ENCODE measurements at regions not wholly inside any gene's neighbourhood (a gene's known extent, or its start where the extent isn't known, plus 50 kb on each side); places are given as distances from the start of the nearest gene placed in this dataset.
A peak's percentile ranks its signal among the peaks of the same experiment; 100 is the strongest.

GRCh38 chr13:42485272-42485671 lies 88.7 kb upstream of the TNFSF11 start:
- no peak for DNase-seq (ENCODE audit: low read depth)
- no peak overlapping the region for H3K4me3 ChIP-seq (ENCODE audit: low read depth, low read length)
- no peak for TF ChIP-seq POLR2A (IDR thresholded peaks at IDR 0.05; ENCODE audit: extremely low read depth, insufficient read length)
- TF ChIP-seq, protein P1, sequence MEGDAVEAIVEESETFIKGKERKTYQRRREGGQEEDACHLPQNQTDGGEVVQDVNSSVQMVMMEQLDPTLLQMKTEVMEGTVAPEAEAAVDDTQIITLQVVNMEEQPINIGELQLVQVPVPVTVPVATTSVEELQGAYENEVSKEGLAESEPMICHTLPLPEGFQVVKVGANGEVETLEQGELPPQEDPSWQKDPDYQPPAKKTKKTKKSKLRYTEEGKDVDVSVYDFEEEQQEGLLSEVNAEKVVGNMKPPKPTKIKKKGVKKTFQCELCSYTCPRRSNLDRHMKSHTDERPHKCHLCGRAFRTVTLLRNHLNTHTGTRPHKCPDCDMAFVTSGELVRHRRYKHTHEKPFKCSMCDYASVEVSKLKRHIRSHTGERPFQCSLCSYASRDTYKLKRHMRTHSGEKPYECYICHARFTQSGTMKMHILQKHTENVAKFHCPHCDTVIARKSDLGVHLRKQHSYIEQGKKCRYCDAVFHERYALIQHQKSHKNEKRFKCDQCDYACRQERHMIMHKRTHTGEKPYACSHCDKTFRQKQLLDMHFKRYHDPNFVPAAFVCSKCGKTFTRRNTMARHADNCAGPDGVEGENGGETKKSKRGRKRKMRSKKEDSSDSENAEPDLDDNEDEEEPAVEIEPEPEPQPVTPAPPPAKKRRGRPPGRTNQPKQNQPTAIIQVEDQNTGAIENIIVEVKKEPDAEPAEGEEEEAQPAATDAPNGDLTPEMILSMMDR (IDR thresholded peaks at IDR 0.05; ENCODE audit: low read depth, low read length), result no peak
- TF ChIP-seq MYC (IDR thresholded peaks at IDR 0.05; ENCODE audit: low read depth, low read length), result no peak
- TF ChIP-seq MAX (IDR thresholded peaks at IDR 0.05; ENCODE audit: low read depth, low read length), result no peak

DNA sequence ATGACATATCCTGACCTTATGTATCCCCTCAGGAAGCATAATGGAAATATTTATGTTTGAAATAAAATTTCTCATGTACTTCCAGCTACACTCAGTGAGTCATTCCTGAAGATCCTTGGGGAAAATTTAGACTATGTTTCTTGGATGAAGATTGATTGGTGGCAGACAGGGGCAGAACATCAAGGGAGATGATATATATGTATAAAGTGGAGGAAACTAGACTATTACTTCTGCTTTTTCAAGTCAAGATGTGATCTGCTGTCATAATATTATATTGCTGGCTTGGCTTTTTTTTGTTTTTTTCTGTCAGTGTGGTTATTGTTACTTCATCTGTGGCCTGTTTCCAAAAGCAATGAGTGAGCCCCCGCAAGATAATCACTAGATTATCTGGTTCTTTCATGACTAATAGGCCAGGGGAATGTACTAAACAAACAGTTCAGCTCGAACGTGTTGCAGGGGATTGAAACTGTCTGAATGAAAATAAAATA lies 87.2 kb upstream of the TNFSF11 start:
- peak; percentile 55 for DNase-seq (ENCODE audit: low read depth)
- H3K4me3 ChIP-seq (ENCODE audit: low read depth, low read length), result no peak overlapping the region
- TF ChIP-seq POLR2A (IDR thresholded peaks at IDR 0.05; ENCODE audit: extremely low read depth, insufficient read length), result no peak
- peak; percentile 22; the same call in 1 of the 2 replicates for TF ChIP-seq MAX (IDR thresholded peaks at IDR 0.05; ENCODE audit: low read depth, low read length)

- no peak for DNase-seq (ENCODE audit: low read depth)
- no peak for TF ChIP-seq MAX (IDR thresholded peaks at IDR 0.05; ENCODE audit: low read depth, low read length)
- H3K4me3 ChIP-seq (ENCODE audit: low read depth, low read length), result no peak overlapping the region
Measured at GRCh38 chr13:42487221-42487620, 86.7 kb upstream of the TNFSF11 start.

- DNase-seq (ENCODE audit: low read depth), result no peak
- H3K4me3 ChIP-seq (ENCODE audit: low read depth, low read length), result no peak overlapping the region
- no peak for TF ChIP-seq POLR2A (IDR thresholded peaks at IDR 0.05; ENCODE audit: extremely low read depth, insufficient read length)
- TF ChIP-seq MYC (IDR thresholded peaks at IDR 0.05; ENCODE audit: low read depth, low read length), result no peak
- no peak for TF ChIP-seq MAX (IDR thresholded peaks at IDR 0.05; ENCODE audit: low read depth, low read length)
- TF ChIP-seq, protein P1 (IDR thresholded peaks at IDR 0.05; ENCODE audit: low read depth, low read length), result no peak
Measured at GRCh38 chr13:42490676-42491075, 83.3 kb upstream of the TNFSF11 start.

- H3K4me3 ChIP-seq (ENCODE audit: low read depth, low read length), result no peak overlapping the region
- TF ChIP-seq MAX (IDR thresholded peaks at IDR 0.05; ENCODE audit: low read depth, low read length) (no peak), POLR2A (IDR thresholded peaks at IDR 0.05; ENCODE audit: extremely low read depth, insufficient read length) (no peak), MYC (IDR thresholded peaks at IDR 0.05; ENCODE audit: low read depth, low read length) (no peak)
- TF ChIP-seq, protein P1 (IDR thresholded peaks at IDR 0.05; ENCODE audit: low read depth, low read length), result no peak
- DNase-seq (ENCODE audit: low read depth), result no peak
Measured at GRCh38 chr13:42492372-42492920, 81.5 kb upstream of the TNFSF11 start.

DNA sequence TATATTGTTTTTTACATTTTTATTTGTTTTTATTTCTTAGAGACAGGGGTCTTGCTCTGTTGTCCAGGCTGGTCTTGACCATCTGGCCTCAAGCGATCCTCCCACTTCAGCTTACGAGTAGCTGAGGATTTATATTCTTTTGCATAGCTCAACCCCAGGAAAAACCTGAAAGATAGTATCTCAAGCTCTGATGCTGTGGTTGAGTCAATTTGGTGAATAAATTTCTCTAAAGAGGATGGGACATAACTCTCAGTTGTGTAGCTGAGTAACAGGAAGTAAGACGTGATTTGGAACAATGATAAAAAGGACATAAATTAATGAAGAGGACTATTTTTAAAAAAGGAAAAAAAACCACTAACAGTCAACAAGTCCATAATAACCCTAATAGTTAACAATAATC lies 79.8 kb upstream of the TNFSF11 start:
- DNase-seq (ENCODE audit: low read depth), result no peak
- TF ChIP-seq MYC (IDR thresholded peaks at IDR 0.05; ENCODE audit: low read depth, low read length) (no peak), MAX (IDR thresholded peaks at IDR 0.05; ENCODE audit: low read depth, low read length) (no peak), POLR2A (IDR thresholded peaks at IDR 0.05; ENCODE audit: extremely low read depth, insufficient read length) (no peak)
- TF ChIP-seq, protein P1 (IDR thresholded peaks at IDR 0.05; ENCODE audit: low read depth, low read length), result no peak

More for the DNA sequence above, 79.8 kb upstream of the TNFSF11 start:
- H3K4me3 ChIP-seq (ENCODE audit: low read depth, low read length), result no peak overlapping the region

Data from NB4 (cell line).